ENCODE measurements at regions not wholly inside any gene's neighbourhood (a gene's known extent, or its start where the extent isn't known, plus 50 kb on each side); places are given as distances from the start of the nearest gene placed in this dataset.
A peak's percentile ranks its signal among the peaks of the same experiment; 100 is the strongest.

GRCh38 chr20:22682381-22682780 lies 98.0 kb upstream of the FOXA2 start:
- H3K4me1 ChIP-seq: peaks cover 0 to 10% (median 4%) of the 10 kb centered on the region in 12 donors
- H3K36me3 ChIP-seq: no peaks in the 10 kb centered on the region
- ATAC-seq (no peak), DNase-seq (no peak)
- H3K27ac ChIP-seq: no peak overlapping the region
- TF ChIP-seq POLR2A (IDR thresholded peaks at IDR 0.05) (no peak), CTCF (IDR thresholded peaks at IDR 0.05) (no peak)
- WGBS, 4 donors: 65 to 71% (median 70%) methylated on average over 5 to 6 of the region's 6 CpGs
- intact Hi-C loops (cut with DNase I): loop anchor here in 6 of 10 donors (2.0 to 10.0 kb wide), 7 partner anchors 228 to 762 kb away; no protein-coding TSS in a partner anchor
- no peak overlapping the region for H3K4me3 ChIP-seq
- H3K9me3 ChIP-seq: peaks cover 0 to 8% (median 0%) of the 10 kb centered on the region in 12 donors
- H3K27me3 ChIP-seq: peaks cover 0 to 29% (median 6%) of the 10 kb centered on the region in 9 donors

- WGBS, 4 donors: 25 to 43% (median 32%) methylated on average over 8 to 12 of the region's 12 CpGs
- DNase-seq (peak; percentile 54 to 71 (median 62)), ATAC-seq (peak; percentile 57 to 85 (median 82))
- intact Hi-C loops (cut with DNase I): loop anchor here in 9 of 10 donors (1.0 to 10.0 kb wide), 8 partner anchors 229 to 761 kb away; no protein-coding TSS in a partner anchor
- H3K27me3 ChIP-seq: peaks cover 0 to 11% (median 0%) of the 10 kb centered on the region in 9 donors
- TF ChIP-seq POLR2A (IDR thresholded peaks at IDR 0.05): no peak
- peak; percentile 77 to 91 (median 85) for TF ChIP-seq CTCF (IDR thresholded peaks at IDR 0.05)
- H3K36me3 ChIP-seq: no peaks in the 10 kb centered on the region
- H3K27ac ChIP-seq: no peak overlapping the region
- H3K4me3 ChIP-seq: no peak overlapping the region
- H3K4me1 ChIP-seq: peaks cover 0 to 19% (median 4%) of the 10 kb centered on the region in 12 donors
- no peaks in the 10 kb centered on the region for H3K9me3 ChIP-seq
These were observed 99.8 kb upstream of the FOXA2 start for GRCh38 chr20:22684072-22684762.

GRCh38 chr20:22684763-22685443 lies 100.5 kb upstream of the FOXA2 start:
- peaks cover 0 to 11% (median 0%) of the 10 kb centered on the region in 9 donors for H3K27me3 ChIP-seq
- H3K27ac ChIP-seq: no peak overlapping the region
- H3K4me3 ChIP-seq: no peak overlapping the region
- peak in 1 of 4 donors; percentile 11 for ATAC-seq
- WGBS, 4 donors: 50 to 64% (median 56%) methylated on average over 7 of the region's 7 CpGs
- no peak for DNase-seq
- TF ChIP-seq CTCF (IDR thresholded peaks at IDR 0.05) (no peak), POLR2A (IDR thresholded peaks at IDR 0.05) (no peak)
- no peaks in the 10 kb centered on the region for H3K9me3 ChIP-seq
- H3K4me1 ChIP-seq: peaks cover 0 to 19% (median 6%) of the 10 kb centered on the region in 12 donors
- intact Hi-C loops (cut with DNase I): loop anchor here in 9 of 10 donors (1.0 to 10.0 kb wide), 9 partner anchors 230 to 760 kb away; partner anchors contain the start of gene THBD (in 1 of the 9)
- no peaks in the 10 kb centered on the region for H3K36me3 ChIP-seq

DNA sequence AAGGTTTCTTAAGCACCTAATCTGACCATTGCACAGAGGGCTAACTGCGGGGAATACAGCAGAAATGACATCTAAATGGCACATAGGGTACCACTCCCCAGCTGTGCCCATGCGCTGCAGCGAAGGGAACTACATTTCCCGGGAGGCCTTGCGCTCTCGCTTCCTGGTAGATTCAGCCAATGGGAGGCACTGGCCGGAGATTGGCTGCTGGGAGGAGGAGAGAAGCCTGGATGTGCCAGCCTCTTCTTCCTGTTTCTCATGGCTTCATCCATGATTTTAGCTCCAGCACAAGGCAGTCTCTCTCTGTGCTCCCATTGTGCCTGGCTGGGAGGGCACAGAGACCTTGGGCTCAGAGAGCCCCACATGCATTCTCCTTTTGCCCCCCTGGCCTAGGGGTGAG lies 101.7 kb upstream of the FOXA2 start:
- intact Hi-C loops (cut with DNase I): loop anchor here in 4 of 10 donors (5.0 to 10.0 kb wide), 3 partner anchors 231 to 759 kb away; partner anchors contain the start of gene THBD (in 1 of the 4)
- peak; percentile 45 to 75 (median 66) for DNase-seq

More for the DNA sequence above, 101.7 kb upstream of the FOXA2 start:
- peaks cover 0 to 19% (median 6%) of the 10 kb centered on the region in 12 donors for H3K4me1 ChIP-seq
- no peak overlapping the region for H3K27ac ChIP-seq
- TF ChIP-seq POLR2A (IDR thresholded peaks at IDR 0.05): no peak
- no peak for TF ChIP-seq CTCF (IDR thresholded peaks at IDR 0.05)
- no peaks in the 10 kb centered on the region for H3K9me3 ChIP-seq
- H3K36me3 ChIP-seq: no peaks in the 10 kb centered on the region
- H3K27me3 ChIP-seq: peaks cover 0 to 11% (median 0%) of the 10 kb centered on the region in 9 donors
- H3K4me3 ChIP-seq: no peak overlapping the region
- peak; percentile 38 to 73 (median 70) for ATAC-seq
- 27 to 60% (median 38%) methylated on average over 7 of the region's 7 CpGs for WGBS, 4 donors

Measured in heart left ventricle (tissue), 16 donors.